ENCODE measurements at regions not wholly inside any gene's neighbourhood (a gene's known extent, or its start where the extent isn't known, plus 50 kb on each side); places are given as distances from the start of the nearest gene placed in this dataset.

GRCh38 chr3:67745296-67745695, 90.9 kb upstream of the SUCLG2 start:
- TF ChIP-seq CTCF (IDR thresholded peaks at IDR 0.05): no peak
- TF ChIP-seq EP300 (IDR thresholded peaks at IDR 0.05): no peak

Measured in sigmoid colon (tissue), 4 donors.